ENCODE measurements at regions not wholly inside any gene's neighbourhood (a gene's known extent, or its start where the extent isn't known, plus 50 kb on each side); places are given as distances from the start of the nearest gene placed in this dataset.

- TF ChIP-seq, protein P1, sequence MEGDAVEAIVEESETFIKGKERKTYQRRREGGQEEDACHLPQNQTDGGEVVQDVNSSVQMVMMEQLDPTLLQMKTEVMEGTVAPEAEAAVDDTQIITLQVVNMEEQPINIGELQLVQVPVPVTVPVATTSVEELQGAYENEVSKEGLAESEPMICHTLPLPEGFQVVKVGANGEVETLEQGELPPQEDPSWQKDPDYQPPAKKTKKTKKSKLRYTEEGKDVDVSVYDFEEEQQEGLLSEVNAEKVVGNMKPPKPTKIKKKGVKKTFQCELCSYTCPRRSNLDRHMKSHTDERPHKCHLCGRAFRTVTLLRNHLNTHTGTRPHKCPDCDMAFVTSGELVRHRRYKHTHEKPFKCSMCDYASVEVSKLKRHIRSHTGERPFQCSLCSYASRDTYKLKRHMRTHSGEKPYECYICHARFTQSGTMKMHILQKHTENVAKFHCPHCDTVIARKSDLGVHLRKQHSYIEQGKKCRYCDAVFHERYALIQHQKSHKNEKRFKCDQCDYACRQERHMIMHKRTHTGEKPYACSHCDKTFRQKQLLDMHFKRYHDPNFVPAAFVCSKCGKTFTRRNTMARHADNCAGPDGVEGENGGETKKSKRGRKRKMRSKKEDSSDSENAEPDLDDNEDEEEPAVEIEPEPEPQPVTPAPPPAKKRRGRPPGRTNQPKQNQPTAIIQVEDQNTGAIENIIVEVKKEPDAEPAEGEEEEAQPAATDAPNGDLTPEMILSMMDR (IDR thresholded peaks at IDR 0.05; ENCODE audit: insufficient read depth, low read depth, low read length) = no peak
- TF ChIP-seq EZH2 (IDR thresholded peaks at IDR 0.05; ENCODE audit: insufficient read depth, low read length) = no peak
These were observed 153.7 kb downstream of the C7orf25 start for GRCh38 chr7:42758124-42758523.

All from astrocyte (in vitro differentiated cells and primary cell).